CD4-positive, alpha-beta T cell treated with Interleukin-4 for 1 hour (primary cell): ENCODE measurements at regions not wholly inside any gene's neighbourhood (a gene's known extent, or its start where the extent isn't known, plus 50 kb on each side); places are given as distances from the start of the nearest gene placed in this dataset.
A peak's percentile ranks its signal among the peaks of the same experiment; 100 is the strongest.
"Not testable (repeated sequence)": the region's sequence is repeated elsewhere in the genome, so short reads cannot be mapped to it uniquely, and the experiment has no call there.

Experiments used
- DNase-seq, 2 donors: peaks; one replicate each; pipeline ENCODE4 v3.0.0-alpha.2; 2020 to 2022

DNA sequence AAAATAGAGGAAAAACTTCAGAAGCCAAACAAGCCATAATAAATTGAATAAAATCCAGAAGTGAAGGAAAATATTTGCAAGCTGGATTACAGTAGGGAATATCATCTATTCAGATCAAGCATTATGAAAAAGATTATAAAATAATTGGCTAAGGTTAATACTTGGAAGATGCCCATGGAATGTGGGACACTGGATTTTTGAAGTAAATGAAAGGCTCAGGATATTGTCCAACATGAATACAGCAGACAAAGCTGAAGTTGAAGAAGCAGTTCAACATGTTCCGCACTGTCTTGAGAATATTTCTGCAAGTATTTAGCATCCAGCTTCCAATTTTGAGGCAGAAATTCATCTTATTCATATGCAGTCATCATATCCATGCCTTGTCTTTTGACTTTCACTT is 1278.4 kb upstream of the GJE1 start:
- no peak for DNase-seq

DNA sequence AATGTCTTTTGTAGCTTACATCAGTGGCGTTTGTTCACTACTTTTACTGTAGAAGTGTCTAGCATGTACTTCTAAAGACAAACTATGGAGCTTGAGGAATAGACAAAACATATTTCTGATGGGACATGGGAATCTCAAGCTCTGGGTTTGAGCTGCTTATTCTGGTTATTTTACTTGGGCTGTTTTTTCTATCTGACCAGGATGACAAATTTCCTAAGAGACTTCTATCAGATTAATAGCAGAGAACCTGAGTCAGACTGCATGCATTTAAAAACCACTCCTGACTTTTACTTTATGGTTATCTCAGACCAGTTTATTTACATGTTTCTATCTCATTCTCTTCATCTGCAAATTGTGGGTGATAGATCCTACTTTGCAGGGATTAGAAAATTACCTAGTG is 1282.3 kb upstream of the GJE1 start:
- no peak for DNase-seq

DNA sequence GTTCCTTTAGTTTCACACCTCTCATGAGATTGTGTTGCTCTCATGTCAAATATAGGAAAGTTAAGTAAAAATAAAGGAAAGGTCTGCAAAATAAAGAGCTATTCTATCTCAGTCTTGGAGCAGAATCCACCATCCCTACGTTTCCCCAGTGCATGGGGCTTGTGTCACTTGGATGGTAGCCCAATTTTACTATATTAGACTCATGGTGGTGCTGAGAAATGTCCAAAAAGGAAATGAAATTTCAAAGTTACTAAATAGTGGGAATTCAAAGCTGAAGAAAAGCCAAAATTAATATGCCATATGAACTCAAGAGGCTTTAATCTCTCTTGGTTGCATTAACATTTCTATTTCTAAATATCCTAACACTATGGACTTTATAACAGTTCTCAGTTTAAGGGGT is 1283.3 kb upstream of the GJE1 start:
- DNase-seq: no peak

DNA sequence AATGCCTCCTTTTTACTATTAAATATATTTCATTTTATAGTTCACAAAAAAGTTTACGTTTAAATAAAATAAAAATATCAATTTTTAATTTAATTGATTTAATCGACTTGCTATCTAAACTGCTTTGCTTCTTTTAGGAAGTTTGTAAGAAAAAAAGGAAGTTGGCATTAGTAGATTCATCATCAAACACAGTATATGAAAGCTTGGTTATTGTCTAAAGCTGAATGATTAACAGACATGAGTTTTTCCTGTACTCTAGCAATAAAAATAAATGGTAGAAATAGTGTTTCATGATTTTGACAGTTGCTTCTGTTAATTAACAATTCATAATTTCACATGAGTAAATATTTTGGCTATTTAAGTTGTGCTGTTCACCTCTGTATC is 1285.5 kb upstream of the GJE1 start:
- DNase-seq: no peak

DNA sequence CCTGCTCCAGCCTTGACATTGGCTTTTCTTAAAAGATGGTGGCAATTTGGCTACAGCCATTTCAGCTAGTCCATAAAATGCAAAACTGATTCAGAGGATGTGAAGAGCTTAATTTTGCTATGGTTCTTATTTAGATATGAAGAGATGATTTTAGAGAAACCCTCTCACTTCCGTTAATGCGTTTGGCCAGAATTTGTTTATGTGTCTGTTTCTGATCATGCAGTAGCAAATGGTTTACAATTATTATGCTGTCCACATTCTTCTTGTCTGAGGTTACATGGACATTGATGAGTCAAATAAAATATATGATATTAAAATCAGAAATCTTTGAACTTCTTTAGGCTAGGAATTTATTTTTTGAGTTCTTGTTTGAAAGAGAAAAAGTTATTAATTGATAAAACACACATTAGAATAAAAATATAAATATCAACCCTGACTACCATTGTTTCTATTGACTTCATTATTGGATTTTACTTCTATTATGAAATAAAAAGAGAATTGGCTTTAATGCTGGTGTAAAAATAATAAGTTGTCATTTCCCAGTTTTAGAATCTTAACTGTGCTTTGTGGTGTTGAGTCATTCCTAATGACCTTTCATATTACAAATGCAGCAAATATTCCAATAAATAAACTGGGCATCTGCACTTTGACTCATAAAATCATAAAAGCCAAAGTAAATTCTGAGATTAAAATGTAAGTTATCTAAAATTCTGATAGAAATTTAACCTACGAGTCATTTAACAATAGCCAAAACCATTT is 1286.0 kb upstream of the GJE1 start:
- DNase-seq: no peak

DNA sequence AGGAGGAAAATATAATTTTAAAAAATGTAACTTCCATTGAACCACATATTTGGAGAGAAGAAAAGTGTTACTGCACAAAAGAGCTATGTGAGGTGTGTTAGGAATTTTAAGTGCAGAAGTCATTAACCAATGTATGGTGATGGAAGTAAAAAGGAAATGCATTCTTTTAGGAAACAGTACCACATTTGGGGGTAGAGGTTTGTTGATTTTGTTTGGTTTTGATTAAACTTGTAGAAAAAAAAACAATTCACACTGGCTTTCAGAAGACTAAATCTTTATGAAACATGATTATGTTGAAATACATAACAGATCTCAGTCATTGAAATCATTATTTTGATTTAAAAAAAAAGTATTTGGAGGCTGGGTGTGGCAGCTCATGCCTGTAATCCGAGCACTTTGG is 1287.0 kb upstream of the GJE1 start:
- DNase-seq: no peak

DNA sequence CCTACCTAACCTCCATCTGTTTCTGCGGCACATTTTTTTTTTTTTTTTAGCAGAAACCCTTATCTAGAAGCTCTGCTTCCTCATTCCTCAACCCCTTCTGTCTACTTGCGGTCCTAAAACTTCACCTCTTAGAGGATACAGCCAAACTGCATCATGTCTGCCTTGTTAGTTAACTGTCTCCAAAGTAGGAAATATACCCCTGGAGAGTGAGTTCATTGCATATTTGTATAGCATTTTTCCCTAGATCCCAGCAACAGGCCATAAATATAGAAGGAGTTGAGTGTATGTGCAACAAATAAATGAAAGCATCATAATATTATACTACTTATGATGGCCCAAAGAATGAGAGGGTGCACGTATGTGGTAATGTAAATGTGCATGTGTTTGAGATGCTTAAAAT is 1288.6 kb upstream of the GJE1 start:
- no peak for DNase-seq

DNA sequence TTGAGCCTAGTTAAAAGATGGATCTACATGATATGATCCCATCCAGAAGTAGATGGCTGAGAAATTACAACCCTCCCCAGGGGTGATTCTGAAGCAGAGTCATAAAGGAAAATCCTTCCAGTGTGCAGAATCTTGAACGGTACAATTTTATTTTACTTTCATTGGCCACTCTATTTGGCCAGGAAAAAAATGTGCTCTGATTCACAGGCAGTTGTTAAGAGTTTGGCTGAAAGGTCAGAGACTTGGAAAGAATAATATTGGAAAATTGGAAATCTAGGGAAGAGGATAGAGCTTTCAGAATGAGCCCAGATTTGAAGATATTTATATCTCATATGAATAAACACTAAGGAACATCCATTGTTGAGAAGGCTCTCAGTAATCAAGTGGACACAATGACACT is 1299.3 kb upstream of the GJE1 start:
- DNase-seq: no peak

DNA sequence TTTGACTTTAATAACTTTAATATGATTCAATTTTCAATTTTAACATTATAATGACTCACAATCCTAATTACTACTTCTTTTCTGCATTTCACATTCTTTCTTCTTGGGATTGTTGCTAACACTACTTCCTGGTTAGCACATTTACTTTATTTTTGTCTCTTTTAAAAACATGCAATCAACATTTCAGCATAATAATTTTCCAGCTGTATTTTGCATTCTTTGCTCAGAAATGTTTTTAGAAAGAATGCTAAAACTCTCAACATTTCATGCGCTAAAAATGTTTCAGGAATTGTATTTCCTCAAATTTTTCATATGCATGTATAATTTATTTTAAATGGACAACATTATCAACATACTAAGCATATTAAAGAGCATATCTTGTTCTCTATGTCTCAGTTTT is 1302.1 kb upstream of the GJE1 start:
- DNase-seq: no peak

DNA sequence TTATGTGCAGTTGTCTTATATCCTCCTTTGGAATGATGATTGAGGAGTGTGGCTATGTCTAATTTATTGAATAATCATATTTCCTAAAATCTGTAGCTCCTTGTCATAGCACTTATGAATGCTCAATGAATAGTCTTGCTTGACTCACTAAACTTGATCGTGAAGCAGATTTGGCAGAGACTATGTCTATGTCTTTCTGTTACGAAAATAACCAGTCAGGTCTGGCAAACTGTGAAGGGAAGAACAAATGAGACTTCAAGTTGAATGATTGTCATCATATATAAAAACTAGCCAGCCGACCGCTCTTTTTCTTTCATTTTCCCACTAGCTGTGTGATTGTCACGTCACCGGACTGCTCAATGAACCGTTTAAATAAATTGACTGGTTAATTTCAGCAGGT is 1303.9 kb upstream of the GJE1 start:
- DNase-seq: no peak

DNA sequence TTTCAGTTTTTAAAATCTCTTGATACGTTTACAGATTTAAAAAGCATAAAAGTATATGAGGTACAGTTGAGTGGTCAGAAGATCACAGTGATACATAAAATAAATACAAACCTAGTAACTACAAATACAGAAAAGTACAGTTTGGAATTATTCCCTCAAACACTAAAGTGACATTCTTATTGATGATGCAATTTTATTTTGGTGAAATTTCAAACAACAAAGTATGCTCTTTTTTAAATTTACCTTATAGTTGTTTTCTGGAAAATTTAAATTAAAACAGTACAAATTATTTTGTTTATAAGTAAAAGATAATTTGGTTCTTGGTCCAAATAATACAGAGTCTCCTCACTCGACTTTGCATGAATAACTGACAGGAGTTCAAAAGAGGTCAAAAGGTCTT is 1305.1 kb upstream of the GJE1 start:
- no peak for DNase-seq

DNA sequence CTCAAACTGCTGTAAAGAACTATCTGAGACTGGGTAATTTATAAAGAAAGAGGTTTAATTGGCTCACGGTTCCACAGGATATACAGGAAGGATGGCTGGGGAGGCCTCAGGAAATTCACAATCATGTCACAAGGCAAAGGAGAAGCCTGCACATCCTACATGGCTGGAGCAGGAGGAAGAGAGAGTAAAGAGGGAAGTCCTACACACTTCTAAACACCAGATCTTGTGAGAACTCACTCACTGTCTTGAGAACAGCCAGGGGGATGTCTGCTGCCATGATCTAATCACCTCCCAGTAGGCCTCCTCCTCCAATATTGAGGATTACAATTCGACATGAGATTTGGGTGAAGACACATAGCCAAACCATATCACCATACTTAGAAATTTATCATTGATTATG is 1307.0 kb upstream of the GJE1 start:
- no peak for DNase-seq

DNA sequence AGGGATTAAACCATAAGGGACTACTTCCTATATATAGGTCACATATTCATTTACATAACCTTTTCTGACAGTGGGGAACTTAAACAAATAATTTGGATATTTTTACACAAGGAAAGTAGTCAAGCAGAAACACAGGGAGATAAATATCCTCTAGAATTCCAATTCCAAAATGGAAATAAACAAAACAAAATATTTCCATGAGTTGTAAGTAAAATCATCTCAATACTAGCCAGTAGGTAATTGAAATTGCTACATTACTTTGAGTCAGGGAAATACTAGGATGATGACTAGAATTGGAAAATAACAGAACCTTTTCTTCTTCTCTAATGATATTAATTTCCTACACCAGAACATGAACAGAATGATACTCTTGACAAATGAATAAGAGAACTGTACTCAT is 1308.1 kb upstream of the GJE1 start:
- DNase-seq: no peak

DNA sequence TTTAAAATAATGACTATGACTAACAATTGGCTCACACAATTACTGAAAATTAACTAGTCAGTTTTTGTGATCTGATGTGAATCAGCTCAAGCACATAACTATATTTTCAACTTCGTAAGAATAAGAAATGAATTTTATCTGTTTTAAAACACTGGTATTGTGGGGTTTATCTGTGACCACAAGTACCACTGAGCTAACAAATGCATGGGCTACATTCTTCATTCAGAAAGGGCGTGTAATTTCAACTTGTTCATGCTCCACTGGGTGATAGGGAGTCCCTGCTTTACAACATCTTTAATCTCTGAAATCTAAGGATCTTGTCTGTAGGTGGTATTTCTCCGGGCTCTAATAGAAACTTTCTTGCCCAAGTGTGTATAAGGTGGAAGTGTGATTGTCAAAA is 1311.5 kb upstream of the GJE1 start:
- no peak for DNase-seq

DNA sequence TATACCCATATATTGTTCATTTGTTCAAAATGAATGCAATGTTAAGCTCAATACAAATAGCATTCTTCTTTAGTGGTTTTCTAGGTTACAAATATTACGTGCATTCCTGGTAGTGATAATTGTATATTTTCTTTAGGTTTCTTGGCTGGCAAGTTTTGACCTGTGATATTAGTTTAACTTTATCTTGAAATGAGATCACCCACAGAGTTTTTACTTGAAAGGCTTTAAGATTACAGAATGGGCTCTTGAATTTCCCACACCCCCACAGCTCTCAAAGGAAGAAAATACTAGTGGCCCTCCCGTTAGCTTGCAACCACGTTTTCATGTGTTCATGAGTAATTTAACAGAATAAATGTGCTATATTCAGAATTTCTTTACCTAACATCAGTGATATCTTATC is 1315.5 kb upstream of the GJE1 start:
- DNase-seq: no peak

DNA sequence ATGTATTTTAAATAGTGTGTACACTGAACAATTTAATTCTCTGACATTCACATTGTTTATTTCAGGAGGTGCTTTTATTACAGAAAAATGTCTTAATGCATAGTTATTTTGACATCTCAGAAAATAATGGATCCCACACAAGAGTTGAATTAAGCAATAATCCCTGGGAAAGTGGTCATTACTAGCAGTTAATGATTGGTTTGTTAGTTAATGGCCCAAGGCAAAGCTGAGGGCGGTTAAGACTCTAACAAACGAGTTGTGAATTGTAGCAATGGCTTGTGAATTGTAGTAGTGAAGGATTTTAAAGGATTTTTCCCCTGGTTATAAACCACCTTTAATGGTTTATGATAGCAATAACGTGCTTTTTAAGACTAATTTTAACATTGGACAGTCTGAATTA is 1316.0 kb upstream of the GJE1 start:
- no peak for DNase-seq

DNA sequence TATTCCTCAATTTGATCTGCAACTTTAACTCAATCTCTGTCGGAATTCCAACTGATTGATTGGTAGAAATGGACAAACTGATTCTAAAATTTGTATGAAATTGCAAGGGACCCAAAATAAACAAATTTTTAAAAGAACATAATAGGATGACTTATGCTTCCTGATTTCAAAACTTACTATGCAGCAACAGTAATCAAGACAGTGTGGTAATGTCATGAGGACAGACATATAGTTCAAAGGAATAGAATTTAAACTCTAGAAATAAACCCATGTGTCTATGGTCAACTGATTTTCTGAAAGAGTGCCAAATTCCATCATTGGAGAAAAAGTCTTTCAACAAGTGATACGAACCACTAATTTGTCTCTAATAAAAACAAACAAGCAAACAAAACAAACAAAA is 1320.1 kb upstream of the GJE1 start:
- no peak for DNase-seq

DNA sequence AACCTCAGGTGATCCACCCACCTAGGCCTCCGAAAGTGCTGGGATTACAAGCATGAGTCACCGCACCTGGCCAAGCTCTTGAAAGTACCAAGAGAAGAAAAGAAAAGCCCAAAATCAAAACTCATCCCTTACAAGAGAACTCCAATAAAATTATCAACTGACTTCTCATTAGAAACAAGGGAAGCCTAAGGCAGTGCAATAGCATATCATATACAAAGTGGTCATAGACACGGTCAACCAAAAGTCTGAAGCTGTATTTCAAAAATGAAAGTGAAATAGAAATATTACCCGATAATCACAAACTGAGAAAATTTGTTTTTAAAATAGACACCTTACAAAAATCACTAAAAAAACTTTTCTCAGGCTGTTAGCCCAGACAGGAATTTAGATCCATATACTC is 1321.1 kb upstream of the GJE1 start:
- DNase-seq: no peak

DNA sequence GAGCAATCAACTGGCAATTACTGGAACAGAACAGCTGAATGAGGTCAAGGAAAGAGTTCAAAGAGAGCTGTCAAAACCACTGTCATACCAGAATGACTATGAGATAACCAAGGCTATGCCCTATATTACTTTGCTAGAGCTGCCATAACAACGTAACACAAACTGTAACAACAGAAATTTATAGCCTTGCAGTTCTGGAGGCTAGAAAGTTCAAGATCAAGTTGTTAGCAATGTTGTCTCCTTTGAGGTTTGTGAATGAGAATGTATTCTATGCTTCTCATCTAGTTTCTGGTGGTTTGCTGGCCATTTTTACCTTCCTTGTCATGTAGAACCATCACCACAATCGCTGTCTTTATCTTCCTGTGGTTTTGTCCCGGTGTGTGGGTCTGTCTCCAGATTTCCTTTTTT is 1323.0 kb upstream of the GJE1 start:
- DNase-seq: peak in 1 of 2 donors; percentile 2

DNA sequence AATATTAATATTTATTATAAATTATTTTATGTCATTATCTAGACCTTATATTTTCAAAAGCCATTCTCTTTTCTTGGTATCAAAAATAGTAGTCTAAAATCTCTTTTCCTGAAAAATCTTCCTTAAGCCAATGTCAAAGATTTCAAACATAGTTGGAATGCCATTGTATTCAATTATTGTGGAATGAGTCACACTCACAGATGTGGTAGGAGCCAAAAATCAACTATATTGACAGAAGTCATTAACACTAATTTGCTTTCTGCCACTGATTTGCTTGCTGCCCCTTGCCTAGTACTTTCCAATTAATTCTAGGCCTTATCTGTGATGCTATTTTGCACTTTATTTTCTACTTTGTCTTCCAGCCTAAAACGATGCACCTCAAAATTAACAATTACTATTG is 1326.3 kb upstream of the GJE1 start:
- no peak for DNase-seq

DNA sequence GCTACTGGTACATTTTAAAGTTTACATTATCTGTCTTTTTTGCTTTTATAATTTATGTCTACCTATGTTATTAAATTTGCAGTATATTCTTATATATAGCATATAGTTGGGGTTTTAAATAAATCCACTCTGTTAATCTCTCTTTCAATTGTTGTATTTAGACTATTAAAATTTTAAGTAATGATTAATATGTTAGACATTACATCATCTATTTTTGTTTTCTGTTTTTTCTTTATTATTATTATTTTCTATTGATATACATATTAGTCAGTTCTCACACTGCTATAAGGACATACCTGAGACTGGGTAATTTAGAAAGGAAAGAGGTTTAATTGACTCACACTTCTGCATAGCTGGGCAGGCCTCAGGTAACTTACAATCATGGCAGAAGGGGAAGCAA is 1338.2 kb upstream of the GJE1 start:
- no peak for DNase-seq

DNA sequence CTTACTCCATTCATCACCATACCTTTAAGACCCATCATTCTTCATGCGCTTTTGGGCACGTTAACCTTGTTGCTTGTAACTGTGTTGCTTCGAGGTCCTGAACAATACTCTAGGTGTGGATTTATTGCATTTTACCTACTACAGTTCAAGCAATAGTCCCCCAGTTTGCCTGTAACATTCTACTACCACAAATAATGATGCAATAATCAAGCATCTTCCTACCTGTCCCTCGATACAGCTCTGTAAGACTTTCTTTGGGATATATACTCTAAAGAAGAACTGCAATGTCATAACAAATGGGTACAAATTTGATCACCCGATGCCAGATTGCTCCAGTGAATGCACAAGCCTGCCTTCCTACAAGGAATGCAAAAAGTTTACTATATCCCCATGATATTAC is 1342.6 kb upstream of the GJE1 start:
- no peak for DNase-seq

DNA sequence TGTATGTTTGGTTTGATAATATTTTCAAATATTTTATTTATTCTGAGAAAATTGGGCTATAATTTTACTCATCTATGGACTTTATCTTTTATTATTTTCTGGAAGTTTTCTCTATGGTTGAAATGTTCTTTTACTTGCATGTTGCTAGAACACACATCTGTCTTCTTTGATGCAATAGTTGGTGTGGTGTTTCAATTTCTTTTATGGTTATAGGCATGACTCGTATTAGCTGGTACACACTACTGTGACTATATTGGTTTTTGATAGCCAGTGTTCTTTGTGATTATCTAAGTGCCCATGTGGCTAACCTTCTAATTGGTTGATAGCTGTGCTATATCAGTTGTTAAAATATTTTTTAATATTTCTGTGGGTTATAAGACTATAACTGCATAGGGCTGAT is 1343.3 kb upstream of the GJE1 start:
- DNase-seq: no peak

DNA sequence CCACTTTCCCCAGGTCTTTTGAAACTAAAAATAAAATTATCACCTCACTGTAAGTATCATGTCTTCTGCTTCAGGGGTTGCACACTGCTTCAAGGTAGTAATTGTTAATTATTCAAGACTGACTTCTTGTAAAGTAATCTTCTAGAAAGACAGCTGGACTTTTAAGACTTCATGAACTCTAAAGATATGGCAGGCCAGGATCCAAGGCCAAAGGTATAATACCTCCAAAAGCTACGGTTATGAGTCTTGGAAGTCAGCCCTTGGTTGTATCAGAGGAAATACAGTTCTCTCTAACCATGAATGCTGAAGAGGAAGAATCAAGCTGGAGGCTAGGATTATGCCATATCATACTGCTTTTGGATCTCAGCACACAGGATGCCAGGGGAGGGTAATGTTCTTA is 1346.8 kb upstream of the GJE1 start:
- no peak for DNase-seq

DNA sequence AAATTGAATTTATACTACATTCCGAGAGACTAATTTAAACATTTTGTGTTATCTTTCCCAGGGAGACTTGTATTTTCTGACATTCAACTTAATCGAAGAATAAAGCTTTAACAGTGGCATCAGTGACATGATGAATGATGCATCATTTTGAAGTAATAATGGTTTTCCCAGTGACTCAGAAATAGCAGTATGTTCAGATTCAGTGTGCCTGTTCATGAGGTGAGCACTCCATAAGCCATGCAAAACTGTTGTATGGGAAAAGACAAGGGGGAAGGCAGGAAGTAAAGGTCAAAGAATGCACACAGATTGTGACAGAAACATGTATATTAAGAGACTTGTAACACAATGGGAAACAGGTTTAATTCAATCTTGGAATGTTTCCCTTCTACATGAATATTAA is 1348.2 kb upstream of the GJE1 start:
- no peak for DNase-seq

DNA sequence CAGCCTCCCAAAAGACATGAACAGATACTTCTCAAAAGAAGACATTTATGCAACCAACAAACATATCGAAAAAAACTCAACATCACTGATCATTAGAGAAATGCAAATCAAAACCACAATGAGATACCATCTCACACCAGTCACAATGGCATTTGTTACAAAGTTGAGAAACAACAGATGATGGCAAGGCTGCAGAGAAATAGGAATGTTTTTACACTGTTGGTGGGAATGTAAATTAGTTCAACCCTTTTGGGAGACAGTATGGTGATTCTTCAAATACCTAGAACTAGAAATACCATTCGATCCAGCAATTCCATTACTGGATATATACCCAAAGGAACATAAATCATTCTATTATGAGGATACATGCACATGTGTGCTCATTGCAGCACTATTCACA is 1349.2 kb upstream of the GJE1 start:
- DNase-seq: not testable (repeated sequence)
